KMS-11 (cell line): ENCODE measurements at regions not wholly inside any gene's neighbourhood (a gene's known extent, or its start where the extent isn't known, plus 50 kb on each side); places are given as distances from the start of the nearest gene placed in this dataset.

ENCODE experiments used
- H2AFZ ChIP-seq: fragments of 200-600 bp; sonication (generic); 2 replicates; pipeline ENCODE4 v1.6.1; 2016; ENCODE audit warnings: antibody characterized with exemption, mixed run types, low read depth
- H3K27ac ChIP-seq: fragments of 200-600 bp; sonication (generic); 2 replicates; pipeline ENCODE4 v1.6.1; 2016; ENCODE audit warnings: mild to moderate bottlenecking, mixed run types
- H3K27me3 ChIP-seq: fragments of 200-600 bp; sonication (generic); 2 replicates; pipeline ENCODE4 v1.6.1; 2017; ENCODE audit warnings: mild to moderate bottlenecking, low read depth, mixed run types, moderate library complexity; ENCODE audit not compliant: insufficient read depth
- H3K36me3 ChIP-seq: fragments of 200-600 bp; sonication (generic); 2 replicates; pipeline ENCODE4 v1.6.1; 2017; ENCODE audit warnings: mild to moderate bottlenecking, mixed run types; ENCODE audit not compliant: insufficient read depth
- H3K4me1 ChIP-seq: fragments of 200-600 bp; sonication (generic); 2 replicates; pipeline ENCODE4 v1.6.1; 2016; ENCODE audit warnings: mild to moderate bottlenecking, low read depth, mixed run types; ENCODE audit not compliant: poor library complexity, severe bottlenecking
- H3K4me2 ChIP-seq: fragments of 200-600 bp; sonication (generic); 2 replicates; pipeline ENCODE4 v1.7.0; 2016; ENCODE audit warnings: mild to moderate bottlenecking, mixed run types
- H3K4me3 ChIP-seq: fragments of 200-600 bp; sonication (generic); IDR thresholded peaks from 2 replicates; pipeline ENCODE4 v1.6.1; 2017; ENCODE audit warnings: low read depth, low read length, mixed read lengths; ENCODE audit not compliant: insufficient read depth
- H3K79me2 ChIP-seq: fragments of 200-600 bp; sonication (generic); 2 replicates; pipeline ENCODE4 v1.6.1; 2016; ENCODE audit warnings: low read depth, mixed run types; ENCODE audit not compliant: insufficient read depth
- H3K9ac ChIP-seq: fragments of 200-600 bp; sonication (generic); 2 replicates; pipeline ENCODE4 v1.6.1; 2016; ENCODE audit warnings: mild to moderate bottlenecking, mixed run types
- H4K20me1 ChIP-seq: fragments of 200-600 bp; sonication (generic); 2 replicates; pipeline ENCODE4 v1.6.1; 2016; ENCODE audit warnings: mild to moderate bottlenecking, mixed run types; ENCODE audit not compliant: insufficient read depth
- CTCF ChIP-seq: fragments of 200-600 bp; sonication (generic); conservative IDR thresholded peaks from 2 replicates; pipeline ENCODE4 v1.6.1; 2017; ENCODE audit warnings: low read depth, mild to moderate bottlenecking, antibody characterized with exemption, low read length, moderate library complexity, mixed read lengths

DNA sequence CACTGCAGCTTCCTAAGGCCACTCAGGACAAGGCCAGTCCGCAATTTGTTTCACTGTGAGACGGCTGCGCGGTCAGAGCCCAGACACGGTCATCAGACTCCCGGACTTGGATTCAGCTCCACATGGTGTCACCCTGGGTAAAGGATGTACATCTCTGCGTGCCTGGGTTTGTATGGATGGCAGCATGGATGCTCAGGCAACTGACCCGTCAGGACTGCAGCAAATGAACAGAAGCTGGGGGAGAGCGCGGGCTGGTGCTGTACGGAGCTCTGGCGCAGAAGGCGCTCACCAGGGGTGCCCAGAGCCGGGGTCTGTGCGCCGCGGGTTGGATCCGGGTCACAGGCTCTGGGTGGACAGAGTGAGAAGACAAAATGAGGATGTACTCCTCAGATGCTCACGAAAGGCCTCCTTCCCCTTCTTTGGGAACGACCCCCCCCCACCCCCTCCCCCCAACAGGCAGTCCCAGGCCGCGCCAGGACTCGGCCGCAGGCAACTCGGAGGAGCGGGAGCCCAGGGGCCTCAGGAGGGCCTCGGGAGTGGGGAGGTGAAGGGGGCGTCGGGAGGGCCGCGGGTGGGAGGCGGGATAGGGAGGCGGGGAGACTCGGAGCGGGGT is 92.4 kb downstream of the CXCL12 start:
- Histone ChIP-seq H3K36me3 (no peaks in the 10 kb centered on the region), H3K27me3 (no peaks in the 10 kb centered on the region), H3K9ac (no peak overlapping the region), H3K4me1 (no peaks in the 10 kb centered on the region), H4K20me1 (no peaks in the 10 kb centered on the region), H3K4me3 (no peak overlapping the region), H3K79me2 (no peaks in the 10 kb centered on the region), H3K4me2 (no peak overlapping the region), H2AFZ (no peak overlapping the region), H3K27ac (no peak overlapping the region)
- TF ChIP-seq CTCF = no peak

DNA sequence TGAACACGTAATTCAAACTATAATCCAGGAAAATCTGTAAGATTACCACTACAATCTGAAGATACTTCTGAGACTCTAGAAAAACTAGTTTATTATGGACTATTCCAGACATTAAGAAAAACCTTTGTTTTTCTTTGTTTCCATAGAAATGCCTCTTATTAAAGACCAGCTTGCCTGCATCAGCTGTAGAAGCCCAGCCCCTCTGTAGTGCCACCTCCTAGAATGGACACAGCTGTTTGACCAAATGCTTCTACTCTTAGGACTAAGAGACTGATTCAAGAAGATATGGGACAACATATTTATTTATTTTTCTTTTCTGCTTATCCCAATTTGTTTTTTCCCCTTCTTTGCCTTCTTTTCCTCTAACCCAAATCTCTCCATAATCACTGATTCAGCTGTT is 93.8 kb downstream of the CXCL12 start:
- no peaks in the 10 kb centered on the region for H3K4me1 ChIP-seq
- no peak for TF ChIP-seq CTCF
- no peaks in the 10 kb centered on the region for H4K20me1 ChIP-seq
- H3K4me3 ChIP-seq = no peak overlapping the region
- no peak overlapping the region for H3K4me2 ChIP-seq
- H3K79me2 ChIP-seq = no peaks in the 10 kb centered on the region
- no peaks in the 10 kb centered on the region for H3K36me3 ChIP-seq
- no peak overlapping the region for H3K9ac ChIP-seq
- H3K27ac ChIP-seq = no peak overlapping the region
- H2AFZ ChIP-seq = no peak overlapping the region
- no peaks in the 10 kb centered on the region for H3K27me3 ChIP-seq

- no peak overlapping the region for H2AFZ ChIP-seq
- TF ChIP-seq CTCF = no peak
These were observed 95.8 kb downstream of the CXCL12 start for GRCh38 chr10:44289125-44289524.

DNA sequence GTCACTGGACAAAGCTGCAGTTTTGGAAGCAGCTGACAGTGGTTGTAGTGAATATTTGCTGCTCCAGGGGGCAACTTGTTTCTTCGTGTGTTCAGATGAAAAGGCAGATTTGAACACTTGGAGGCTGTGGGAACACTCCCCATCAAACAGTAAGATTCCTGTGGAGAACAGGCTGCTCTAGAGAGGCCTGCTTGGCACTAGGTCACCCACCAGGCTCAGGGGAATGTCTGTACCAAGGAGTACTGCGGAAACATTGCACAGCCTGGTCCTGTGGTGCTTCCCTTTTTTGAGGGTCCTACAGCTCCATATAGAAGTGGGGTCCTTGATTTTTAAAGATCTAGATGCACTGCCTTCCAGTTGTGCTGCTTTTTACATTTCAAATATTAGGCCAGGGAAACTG is 97.5 kb downstream of the CXCL12 start:
- H4K20me1 ChIP-seq = no peaks in the 10 kb centered on the region

More at GRCh38 chr10:44289125-44289524, 95.8 kb downstream of the CXCL12 start:
- Histone ChIP-seq H3K4me1 (no peaks in the 10 kb centered on the region), H3K36me3 (no peaks in the 10 kb centered on the region), H3K4me3 (no peak overlapping the region), H3K27me3 (no peaks in the 10 kb centered on the region), H3K27ac (no peak overlapping the region), H3K4me2 (no peak overlapping the region), H3K79me2 (no peaks in the 10 kb centered on the region), H4K20me1 (no peaks in the 10 kb centered on the region), H3K9ac (no peak overlapping the region)

More for the DNA sequence above, 97.5 kb downstream of the CXCL12 start:
- no peaks in the 10 kb centered on the region for H3K4me1 ChIP-seq
- no peak overlapping the region for H2AFZ ChIP-seq
- no peaks in the 10 kb centered on the region for H3K36me3 ChIP-seq
- no peak for TF ChIP-seq CTCF
- H3K27me3 ChIP-seq = no peaks in the 10 kb centered on the region
- no peak overlapping the region for H3K4me2 ChIP-seq
- no peaks in the 10 kb centered on the region for H3K79me2 ChIP-seq
- H3K4me3 ChIP-seq = no peak overlapping the region
- H3K9ac ChIP-seq = no peak overlapping the region
- no peak overlapping the region for H3K27ac ChIP-seq
